ENCODE measurements at regions not wholly inside any gene's neighbourhood (a gene's known extent, or its start where the extent isn't known, plus 50 kb on each side); places are given as distances from the start of the nearest gene placed in this dataset.
"Not testable (repeated sequence)": the region's sequence is repeated elsewhere in the genome, so short reads cannot be mapped to it uniquely, and the experiment has no call there.

GRCh38 chr5:124913329-124913653, 166.9 kb upstream of the ZNF608 start:
- no peaks in the 10 kb centered on the region for H3K36me3 ChIP-seq (ENCODE audit: control insufficient read depth, insufficient read depth, low read length)
- 100% methylated on average over 2 of the region's 2 CpGs for WGBS (ENCODE audit: insufficient coverage)
- H3K4me1 ChIP-seq (ENCODE audit: control insufficient read depth, insufficient read depth, low read length): peaks cover 7% of the 10 kb centered on the region
- H3K36me3 Mint-ChIP-seq: no peaks in the 10 kb centered on the region
- H3K27me3 ChIP-seq (ENCODE audit: control insufficient read depth, insufficient read depth, low read length): no peaks in the 10 kb centered on the region
- DNase-seq (no peak), ATAC-seq (no peak)
- peaks cover 0 to 3% of the 10 kb centered on the region in 2 donors for H3K27me3 Mint-ChIP-seq (ENCODE audit: low read depth in 2 of 2)
- TF ChIP-seq CTCF (IDR thresholded peaks at IDR 0.05): no peak
- intact Hi-C loops (cut with micrococcal nuclease): no loop called here
- no peaks in the 10 kb centered on the region for H3K9me3 ChIP-seq (ENCODE audit: control insufficient read depth, insufficient read depth, low read length)
- no peak overlapping the region for H3K27ac Mint-ChIP-seq
- H3K4me3 Mint-ChIP-seq: no peak overlapping the region
- no peak overlapping the region for H3K4me3 ChIP-seq (ENCODE audit: low read length)
- no peak overlapping the region for H3K27ac ChIP-seq (ENCODE audit: low read length)
- H3K9me3 Mint-ChIP-seq: no peaks in the 10 kb centered on the region
- H3K4me1 Mint-ChIP-seq: peaks cover 0 to 11% of the 10 kb centered on the region in 2 donors

- intact Hi-C loops (cut with micrococcal nuclease); H3K4me3 Mint-ChIP-seq; H3K27ac ChIP-seq (ENCODE audit: low read length); H3K36me3 Mint-ChIP-seq; H3K27me3 Mint-ChIP-seq (ENCODE audit: low read depth in 2 of 2); H3K36me3 ChIP-seq (ENCODE audit: control insufficient read depth, insufficient read depth, low read length); H3K4me1 ChIP-seq (ENCODE audit: control insufficient read depth, insufficient read depth, low read length); DNase-seq; H3K9me3 ChIP-seq (ENCODE audit: control insufficient read depth, insufficient read depth, low read length); H3K4me3 ChIP-seq (ENCODE audit: low read length); H3K27me3 ChIP-seq (ENCODE audit: control insufficient read depth, insufficient read depth, low read length); ATAC-seq; H3K27ac Mint-ChIP-seq; H3K9me3 Mint-ChIP-seq: not testable (repeated sequence)
- peaks cover 0 to 11% of the 10 kb centered on the region in 2 donors for H3K4me1 Mint-ChIP-seq
- 9% methylated on average over 5 of the region's 5 CpGs for WGBS (ENCODE audit: insufficient coverage)
These were observed 169.9 kb upstream of the ZNF608 start for GRCh38 chr5:124916313-124916712.

GRCh38 chr5:124918618-124919017, 172.2 kb upstream of the ZNF608 start:
- Histone ChIP-seq H3K36me3 (ENCODE audit: control insufficient read depth, insufficient read depth, low read length) (no peaks in the 10 kb centered on the region), H3K4me3 (ENCODE audit: low read length) (no peak overlapping the region), H3K27ac (ENCODE audit: low read length) (no peak overlapping the region), H3K27me3 (ENCODE audit: control insufficient read depth, insufficient read depth, low read length) (no peaks in the 10 kb centered on the region), H3K4me1 (ENCODE audit: control insufficient read depth, insufficient read depth, low read length) (no peaks in the 10 kb centered on the region), H3K9me3 (ENCODE audit: control insufficient read depth, insufficient read depth, low read length) (no peaks in the 10 kb centered on the region)
- Mint-ChIP-seq H3K27ac (no peak overlapping the region), H3K4me1 (peaks cover 0 to 11% of the 10 kb centered on the region in 2 donors), H3K4me3 (no peak overlapping the region), H3K27me3 (ENCODE audit: low read depth in 2 of 2) (peaks cover 0 to 3% of the 10 kb centered on the region in 2 donors), H3K36me3 (no peaks in the 10 kb centered on the region), H3K9me3 (no peaks in the 10 kb centered on the region)
- DNase-seq (no peak), ATAC-seq (no peak)
- no peak for TF ChIP-seq CTCF (IDR thresholded peaks at IDR 0.05)
- 100% methylated on average over 1 of the region's 2 CpGs for WGBS (ENCODE audit: insufficient coverage)
- intact Hi-C loops (cut with micrococcal nuclease): no loop called here

GRCh38 chr5:124919076-124919475, 172.6 kb upstream of the ZNF608 start:
- no peaks in the 10 kb centered on the region for H3K27me3 ChIP-seq (ENCODE audit: control insufficient read depth, insufficient read depth, low read length)
- TF ChIP-seq CTCF (IDR thresholded peaks at IDR 0.05): no peak
- Mint-ChIP-seq H3K4me3 (no peak overlapping the region), H3K36me3 (no peaks in the 10 kb centered on the region), H3K4me1 (peaks cover 0 to 11% of the 10 kb centered on the region in 2 donors), H3K27me3 (ENCODE audit: low read depth in 2 of 2) (peaks cover 0 to 3% of the 10 kb centered on the region in 2 donors), H3K9me3 (no peaks in the 10 kb centered on the region), H3K27ac (no peak overlapping the region)
- no peak overlapping the region for H3K4me3 ChIP-seq (ENCODE audit: low read length)
- no peaks in the 10 kb centered on the region for H3K9me3 ChIP-seq (ENCODE audit: control insufficient read depth, insufficient read depth, low read length)
- DNase-seq (no peak), ATAC-seq (no peak)
- intact Hi-C loops (cut with micrococcal nuclease): no loop called here
- H3K36me3 ChIP-seq (ENCODE audit: control insufficient read depth, insufficient read depth, low read length): no peaks in the 10 kb centered on the region
- H3K4me1 ChIP-seq (ENCODE audit: control insufficient read depth, insufficient read depth, low read length): no peaks in the 10 kb centered on the region
- no peak overlapping the region for H3K27ac ChIP-seq (ENCODE audit: low read length)
- no CpG with 5 or more reads among the region's 1 CpG for WGBS (ENCODE audit: insufficient coverage)

All from natural killer cell (primary cell).